ENCODE measurements at regions not wholly inside any gene's neighbourhood (a gene's known extent, or its start where the extent isn't known, plus 50 kb on each side); places are given as distances from the start of the nearest gene placed in this dataset.

DNA sequence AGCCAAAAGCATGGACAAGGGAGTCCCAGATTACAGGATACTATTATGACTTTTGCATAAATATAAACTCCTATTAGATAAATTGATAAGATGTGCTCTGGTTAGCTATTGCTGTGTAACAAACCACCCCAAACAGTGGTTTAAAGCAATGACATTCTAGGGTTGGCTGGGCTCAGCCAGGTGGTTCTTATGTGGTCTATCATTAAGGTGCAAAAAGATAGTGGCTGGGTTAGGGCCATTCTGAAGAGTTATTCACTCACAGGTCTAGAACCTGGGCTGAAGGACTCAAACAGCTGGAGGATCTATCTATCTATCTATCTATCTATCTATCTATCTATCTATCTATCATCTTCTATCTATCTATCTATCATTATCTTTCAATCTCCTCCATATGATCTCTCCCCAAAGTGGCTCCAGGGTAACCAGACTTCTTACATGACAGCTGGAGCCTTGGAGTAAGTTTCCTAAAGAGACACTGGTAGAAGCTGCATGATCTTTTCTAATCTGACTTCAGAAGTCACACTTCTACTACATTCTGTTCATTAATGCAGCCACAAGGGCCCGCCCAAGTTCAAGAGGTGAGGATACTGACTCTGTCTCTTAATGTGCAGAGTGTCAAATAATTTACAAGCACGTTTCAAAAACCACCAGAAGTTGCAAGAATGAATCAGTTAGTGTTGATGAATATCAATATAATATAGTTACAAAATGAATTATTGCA lies 74.9 kb upstream of the XCR1 start:
- H3K4me2 ChIP-seq = peak overlapping the region; percentile 29; the same call in 1 of the 2 replicates
- H3K27ac ChIP-seq = peak overlapping the region; percentile 21; the same call in 1 of the 2 replicates
- H3K9ac ChIP-seq = no peak overlapping the region
- H3K4me1 ChIP-seq (ENCODE audit: low read depth, poor library complexity, severe bottlenecking) = peaks cover 100% of the 10 kb centered on the region
- H3K4me3 ChIP-seq (IDR thresholded peaks at IDR 0.05; ENCODE audit: insufficient read depth, low read depth, low read length) = no peak overlapping the region
- TF ChIP-seq, protein P1, sequence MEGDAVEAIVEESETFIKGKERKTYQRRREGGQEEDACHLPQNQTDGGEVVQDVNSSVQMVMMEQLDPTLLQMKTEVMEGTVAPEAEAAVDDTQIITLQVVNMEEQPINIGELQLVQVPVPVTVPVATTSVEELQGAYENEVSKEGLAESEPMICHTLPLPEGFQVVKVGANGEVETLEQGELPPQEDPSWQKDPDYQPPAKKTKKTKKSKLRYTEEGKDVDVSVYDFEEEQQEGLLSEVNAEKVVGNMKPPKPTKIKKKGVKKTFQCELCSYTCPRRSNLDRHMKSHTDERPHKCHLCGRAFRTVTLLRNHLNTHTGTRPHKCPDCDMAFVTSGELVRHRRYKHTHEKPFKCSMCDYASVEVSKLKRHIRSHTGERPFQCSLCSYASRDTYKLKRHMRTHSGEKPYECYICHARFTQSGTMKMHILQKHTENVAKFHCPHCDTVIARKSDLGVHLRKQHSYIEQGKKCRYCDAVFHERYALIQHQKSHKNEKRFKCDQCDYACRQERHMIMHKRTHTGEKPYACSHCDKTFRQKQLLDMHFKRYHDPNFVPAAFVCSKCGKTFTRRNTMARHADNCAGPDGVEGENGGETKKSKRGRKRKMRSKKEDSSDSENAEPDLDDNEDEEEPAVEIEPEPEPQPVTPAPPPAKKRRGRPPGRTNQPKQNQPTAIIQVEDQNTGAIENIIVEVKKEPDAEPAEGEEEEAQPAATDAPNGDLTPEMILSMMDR (conservative IDR thresholded peaks at IDR 0.05; ENCODE audit: low read depth, low read length) = no peak
- no peaks in the 10 kb centered on the region for H4K20me1 ChIP-seq (ENCODE audit: insufficient read depth)
- H3K79me2 ChIP-seq (ENCODE audit: insufficient read depth, low read depth) = no peaks in the 10 kb centered on the region
- H2AFZ ChIP-seq (ENCODE audit: low read depth) = no peak overlapping the region
- no peaks in the 10 kb centered on the region for H3K36me3 ChIP-seq (ENCODE audit: insufficient read depth)
- no peaks in the 10 kb centered on the region for H3K27me3 ChIP-seq (ENCODE audit: insufficient read depth, low read depth)

DNA sequence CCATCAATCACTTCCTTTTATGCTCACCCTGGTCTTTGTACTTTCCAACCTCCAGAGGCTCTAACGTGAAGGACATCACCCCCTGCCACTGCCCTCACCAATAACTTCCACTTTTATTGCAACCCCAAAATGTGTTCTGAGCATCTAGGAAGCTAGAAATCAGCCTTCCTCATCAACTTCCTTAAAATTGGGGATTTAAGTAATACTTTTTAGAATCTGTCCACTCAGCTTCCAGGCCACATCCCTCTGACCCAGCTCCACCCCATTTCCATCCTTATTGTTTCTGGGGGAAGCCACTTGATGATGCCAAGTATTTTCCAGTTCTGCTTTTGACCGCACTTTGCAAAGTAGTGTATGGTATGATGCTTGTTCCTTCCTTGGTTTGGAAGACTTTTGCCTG lies 73.5 kb upstream of the XCR1 start:
- Histone ChIP-seq H3K27me3 (ENCODE audit: insufficient read depth, low read depth) (no peaks in the 10 kb centered on the region), H3K4me1 (ENCODE audit: low read depth, poor library complexity, severe bottlenecking) (peaks cover 100% of the 10 kb centered on the region), H2AFZ (ENCODE audit: low read depth) (no peak overlapping the region), H3K27ac (no peak overlapping the region), H3K9ac (no peak overlapping the region), H3K79me2 (ENCODE audit: insufficient read depth, low read depth) (no peaks in the 10 kb centered on the region), H3K36me3 (ENCODE audit: insufficient read depth) (no peaks in the 10 kb centered on the region), H3K4me2 (peak overlapping the region; percentile 29; the same call in 1 of the 2 replicates), H3K4me3 (IDR thresholded peaks at IDR 0.05; ENCODE audit: insufficient read depth, low read depth, low read length) (no peak overlapping the region), H4K20me1 (ENCODE audit: insufficient read depth) (no peaks in the 10 kb centered on the region)
- TF ChIP-seq, protein P1 (conservative IDR thresholded peaks at IDR 0.05; ENCODE audit: low read depth, low read length) = no peak

DNA sequence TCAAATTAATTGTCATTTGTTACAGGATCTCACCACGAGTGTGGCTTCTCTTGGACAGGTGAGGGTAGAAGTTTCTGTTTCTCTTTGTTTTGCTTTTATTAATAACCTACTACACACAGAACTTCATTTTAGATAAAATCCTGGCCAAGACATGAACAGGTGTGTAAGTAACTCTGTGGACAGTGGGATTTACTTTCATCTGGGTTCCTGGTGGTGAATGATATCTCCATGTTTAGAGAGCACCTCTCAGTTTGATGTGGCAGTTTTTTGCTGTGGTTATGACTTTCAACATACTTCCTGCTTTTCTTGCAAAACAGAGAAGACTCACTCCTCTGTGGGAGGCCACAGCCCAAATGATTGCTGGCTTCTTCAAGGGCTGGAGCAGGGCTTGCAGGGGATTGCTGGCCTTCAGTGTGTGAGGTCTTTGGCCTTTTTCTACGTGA lies 71.1 kb upstream of the XCR1 start:
- TF ChIP-seq, protein P1 (conservative IDR thresholded peaks at IDR 0.05; ENCODE audit: low read depth, low read length) = no peak
- no peaks in the 10 kb centered on the region for H3K79me2 ChIP-seq (ENCODE audit: insufficient read depth, low read depth)
- H3K36me3 ChIP-seq (ENCODE audit: insufficient read depth) = no peaks in the 10 kb centered on the region
- peak overlapping the region; percentile 67 for H3K4me2 ChIP-seq
- no peak overlapping the region for H2AFZ ChIP-seq (ENCODE audit: low read depth)
- H4K20me1 ChIP-seq (ENCODE audit: insufficient read depth) = no peaks in the 10 kb centered on the region
- H3K27me3 ChIP-seq (ENCODE audit: insufficient read depth, low read depth) = no peaks in the 10 kb centered on the region
- peak overlapping the region; percentile 53 for H3K9ac ChIP-seq
- peaks cover 100% of the 10 kb centered on the region for H3K4me1 ChIP-seq (ENCODE audit: low read depth, poor library complexity, severe bottlenecking)
- H3K27ac ChIP-seq = peak overlapping the region; percentile 95
- no peak overlapping the region for H3K4me3 ChIP-seq (IDR thresholded peaks at IDR 0.05; ENCODE audit: insufficient read depth, low read depth, low read length)

DNA sequence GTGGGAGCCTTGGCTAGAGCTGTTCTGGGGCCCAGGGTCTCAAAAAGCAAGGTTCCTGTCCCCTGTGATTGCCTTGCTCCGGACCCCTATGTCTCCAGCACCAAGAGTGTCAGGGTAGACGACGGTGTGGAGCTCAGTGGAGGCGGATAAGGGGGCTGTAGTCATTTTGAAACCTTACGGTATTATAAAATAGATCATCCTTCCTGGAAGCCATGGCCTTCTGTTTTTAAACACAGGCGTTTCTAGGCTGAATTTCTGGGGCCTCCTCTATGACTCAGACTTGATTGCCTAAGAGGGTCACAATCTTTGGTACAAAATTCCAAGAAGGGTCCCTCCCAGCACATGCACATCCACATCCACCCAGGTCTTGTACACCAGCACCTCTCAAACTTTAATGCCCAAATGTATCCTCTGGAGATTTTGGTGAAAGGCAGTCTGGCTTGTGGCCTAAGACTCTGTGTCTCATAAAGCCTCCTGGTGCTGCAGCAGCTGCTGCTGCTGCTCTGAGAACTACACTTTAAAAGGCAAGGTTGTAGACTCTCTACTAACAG lies 70.5 kb upstream of the XCR1 start:
- Histone ChIP-seq H3K79me2 (ENCODE audit: insufficient read depth, low read depth) (no peaks in the 10 kb centered on the region), H4K20me1 (ENCODE audit: insufficient read depth) (no peaks in the 10 kb centered on the region), H2AFZ (ENCODE audit: low read depth) (no peak overlapping the region; the same call in 1 of the 2 replicates), H3K27ac (peak overlapping the region; percentile 95), H3K4me1 (ENCODE audit: low read depth, poor library complexity, severe bottlenecking) (peaks cover 100% of the 10 kb centered on the region), H3K27me3 (ENCODE audit: insufficient read depth, low read depth) (no peaks in the 10 kb centered on the region), H3K36me3 (ENCODE audit: insufficient read depth) (no peaks in the 10 kb centered on the region), H3K4me3 (IDR thresholded peaks at IDR 0.05; ENCODE audit: insufficient read depth, low read depth, low read length) (no peak overlapping the region), H3K9ac (peak overlapping the region; percentile 53), H3K4me2 (peak overlapping the region; percentile 67)
- TF ChIP-seq, protein P1 (conservative IDR thresholded peaks at IDR 0.05; ENCODE audit: low read depth, low read length) = no peak

All from KMS-11 (cell line).